H9 (cell line): ENCODE measurements at regions not wholly inside any gene's neighbourhood (a gene's known extent, or its start where the extent isn't known, plus 50 kb on each side); places are given as distances from the start of the nearest gene placed in this dataset.

Source experiments
- DNase-seq: peaks from one replicate; pipeline ENCODE4 v3.0.0-alpha.2; 2017
- H2AFZ ChIP-seq: one replicate; pipeline ENCODE4 v1.6.1; 2013; ENCODE audit warnings: mild to moderate bottlenecking, low read length, control low read depth, moderate library complexity
- H2AK5ac ChIP-seq: 2 replicates; pipeline ENCODE4 v1.6.1; 2013; ENCODE audit warnings: low read length, control low read depth, mixed read lengths; ENCODE audit not compliant: insufficient read length
- H2BK120ac ChIP-seq: one replicate; pipeline ENCODE4 v1.6.1; 2013; ENCODE audit warnings: low read depth, mild to moderate bottlenecking, low read length, control low read depth, inconsistent platforms; ENCODE audit not compliant: poor library complexity, severe bottlenecking
- H2BK12ac ChIP-seq: 2 replicates; pipeline ENCODE4 v1.6.1; 2013; ENCODE audit warnings: low read length, control low read depth, mixed read lengths, low read depth; ENCODE audit not compliant: insufficient read length
- H2BK15ac ChIP-seq: 2 replicates; pipeline ENCODE4 v1.6.1; 2013; ENCODE audit warnings: low read depth, low read length, control low read depth
- H2BK20ac ChIP-seq: one replicate; pipeline ENCODE4 v1.6.1; 2013; ENCODE audit warnings: low read depth, mild to moderate bottlenecking, low read length, control low read depth, inconsistent platforms; ENCODE audit not compliant: poor library complexity, severe bottlenecking
- H2BK5ac ChIP-seq: 2 replicates; pipeline ENCODE4 v1.6.1; 2013; ENCODE audit warnings: low read length, control low read depth, mixed read lengths; ENCODE audit not compliant: insufficient read length
- H3K14ac ChIP-seq: 2 replicates; pipeline ENCODE4 v1.6.1; 2013; ENCODE audit warnings: low read length, control low read depth; ENCODE audit not compliant: insufficient read depth
- H3K18ac ChIP-seq: 2 replicates; pipeline ENCODE4 v1.6.1; 2013; ENCODE audit warnings: low read depth, mild to moderate bottlenecking, mixed read lengths, low read length, control low read depth; ENCODE audit not compliant: insufficient read length
- H3K23ac ChIP-seq: 2 replicates; pipeline ENCODE4 v1.6.1; 2013; ENCODE audit warnings: low read length, control low read depth, mixed read lengths, low read depth; ENCODE audit not compliant: insufficient read length
- H3K23me2 ChIP-seq: 2 replicates; pipeline ENCODE4 v1.6.1; 2013; ENCODE audit warnings: low read depth, mild to moderate bottlenecking, mixed read lengths, low read length, control low read depth; ENCODE audit not compliant: insufficient read length, poor library complexity, severe bottlenecking
- H3K27ac ChIP-seq: 2 replicates; pipeline ENCODE4 v1.5.1; 2013; ENCODE audit warnings: low read length, control low read depth, mixed read lengths, low read depth; ENCODE audit not compliant: insufficient read length
- H3K27me3 ChIP-seq: 2 replicates; pipeline ENCODE4 v1.6.1; 2013; ENCODE audit warnings: low read length, control low read depth, inconsistent platforms; ENCODE audit not compliant: insufficient read depth
- H3K4ac ChIP-seq: 2 replicates; pipeline ENCODE4 v1.6.1; 2013; ENCODE audit warnings: low read depth, mild to moderate bottlenecking, control low read depth, inconsistent platforms, low read length, moderate library complexity
- H3K4me1 ChIP-seq: 2 replicates; pipeline ENCODE4 v1.6.1; 2013; ENCODE audit warnings: low read length, control low read depth, inconsistent platforms; ENCODE audit not compliant: insufficient read depth
- H3K4me2 ChIP-seq: 2 replicates; pipeline ENCODE4 v1.6.1; 2013; ENCODE audit warnings: low read length, control low read depth, mixed read lengths; ENCODE audit not compliant: insufficient read length, insufficient read depth
- H3K56ac ChIP-seq: 2 replicates; pipeline ENCODE4 v1.6.1; 2013; ENCODE audit warnings: low read depth, mild to moderate bottlenecking, mixed read lengths, low read length, control low read depth; ENCODE audit not compliant: insufficient read length
- H3K79me1 ChIP-seq: 2 replicates; pipeline ENCODE4 v1.6.1; 2013; ENCODE audit warnings: low read depth, mild to moderate bottlenecking, moderate library complexity, low read length, control low read depth, inconsistent platforms; ENCODE audit not compliant: insufficient read depth, poor library complexity, severe bottlenecking
- H3K79me2 ChIP-seq: 2 replicates; pipeline ENCODE4 v1.6.1; 2013; ENCODE audit warnings: low read length, control low read depth, inconsistent platforms; ENCODE audit not compliant: insufficient read depth
- H3K9ac ChIP-seq: 2 replicates; pipeline ENCODE4 v1.6.1; 2013; ENCODE audit warnings: low read length, control low read depth, mixed read lengths; ENCODE audit not compliant: insufficient read length; ENCODE audit errors: extremely low read depth
- H3K9me3 ChIP-seq: one replicate; pipeline ENCODE4 v1.6.1; 2013; ENCODE audit warnings: low read depth, low read length, inconsistent platforms; ENCODE audit not compliant: control insufficient read depth
- H3T11ph ChIP-seq: one replicate; pipeline ENCODE4 v1.6.1; 2013; ENCODE audit warnings: mild to moderate bottlenecking, low read length, control low read depth, inconsistent platforms
- H4K20me1 ChIP-seq: one replicate; pipeline ENCODE4 v1.6.1; 2013; ENCODE audit not compliant: control insufficient read depth, insufficient read length, insufficient read depth
- H4K5ac ChIP-seq: 2 replicates; pipeline ENCODE4 v1.6.1; 2013; ENCODE audit warnings: low read depth, mild to moderate bottlenecking, mixed read lengths, low read length, control low read depth; ENCODE audit not compliant: insufficient read length
- H4K8ac ChIP-seq: replicated peaks from 2 replicates; pipeline ENCODE4 v1.6.1; 2013; ENCODE audit warnings: low read length, control low read depth, mixed read lengths, low read depth; ENCODE audit not compliant: insufficient read length
- H4K91ac ChIP-seq: 2 replicates; pipeline ENCODE4 v1.6.1; 2013; ENCODE audit warnings: low read depth, mild to moderate bottlenecking, moderate library complexity, mixed read lengths, low read length, control low read depth; ENCODE audit not compliant: insufficient read length
- H3K27ac Mint-ChIP-seq, 3 experiments: 2 replicates in 2 of 3; 3 replicates in 1 of 3; pipeline ENCODE4 v1.8.0; 2020 to 2021; ENCODE audit warnings: mixed read lengths in 3 of 3, mild to moderate bottlenecking in 1 of 3, moderate library complexity in 1 of 3
- H3K27me3 Mint-ChIP-seq: 2 replicates; pipeline ENCODE4 v1.8.0; 2021; ENCODE audit warnings: low read depth, mild to moderate bottlenecking, moderate library complexity, mixed read lengths
- H3K36me3 Mint-ChIP-seq, 3 experiments: 2 replicates in 2 of 3; 3 replicates in 1 of 3; pipeline ENCODE4 v1.8.0; 2020 to 2021; ENCODE audit warnings: low read depth in 3 of 3, mixed read lengths in 3 of 3; ENCODE audit not compliant: insufficient read depth in 1 of 3
- H3K4me1 Mint-ChIP-seq, 2 experiments: 2 replicates each; pipeline ENCODE4 v1.8.0; 2020; ENCODE audit warnings: mixed read lengths in 2 of 2
- H3K4me3 Mint-ChIP-seq, 2 experiments: 2 replicates in 1 of 2; 3 replicates in 1 of 2; pipeline ENCODE4 v1.8.0; 2020 to 2021; ENCODE audit warnings: mild to moderate bottlenecking in 2 of 2, mixed read lengths in 2 of 2, moderate library complexity in 1 of 2
- H3K9me3 Mint-ChIP-seq, 2 experiments: 2 replicates in 1 of 2; 3 replicates in 1 of 2; pipeline ENCODE4 v1.8.0; 2020; ENCODE audit warnings: mild to moderate bottlenecking in 2 of 2, mixed read lengths in 2 of 2, moderate library complexity in 1 of 2
- WGBS: extraction: QIAGEN DNeasy Blood & Tissue Kit; methylation state at CpG from one replicate; pipeline ENCODE4 v1.1.7; 2013; ENCODE audit warnings: missing lambda C conversion rate, low lambda C conversion rate, mixed read lengths; ENCODE audit not compliant: insufficient read length; ENCODE audit errors: extremely low coverage; 5-methylcytosine and 5-hydroxymethylcytosine counted together
- TF ChIP-seq, protein P1 (sequence below): fragments of 200-600 bp; sonication (generic); conservative IDR thresholded peaks from 3 replicates; pipeline ENCODE4 v1.8.0; 2021; ENCODE audit warnings: antibody characterized with exemption, mild to moderate bottlenecking

- Histone ChIP-seq H2AK5ac (no peak overlapping the region), H2BK12ac (no peak overlapping the region), H2BK20ac (no peak overlapping the region), H3K23me2 (no peaks in the 10 kb centered on the region), H3K4ac (no peak overlapping the region), H4K91ac (no peak overlapping the region), H3K4me2 (no peak overlapping the region), H3K27ac (no peak overlapping the region), H2AFZ (no peak overlapping the region), H3T11ph (no peak overlapping the region), H3K56ac (no peak overlapping the region), H4K8ac (no peak overlapping the region), H3K79me2 (no peaks in the 10 kb centered on the region), H2BK15ac (no peak overlapping the region), H4K20me1 (no peaks in the 10 kb centered on the region), H3K14ac (no peak overlapping the region), H3K9me3 (no peaks in the 10 kb centered on the region), H2BK5ac (no peak overlapping the region), H3K23ac (no peak overlapping the region), H3K18ac (no peak overlapping the region), H3K9ac (no peak overlapping the region), H3K79me1 (no peaks in the 10 kb centered on the region), H2BK120ac (no peak overlapping the region), H3K4me1 (no peaks in the 10 kb centered on the region), H4K5ac (no peak overlapping the region), H3K27me3 (no peaks in the 10 kb centered on the region)
- TF ChIP-seq, protein P1, sequence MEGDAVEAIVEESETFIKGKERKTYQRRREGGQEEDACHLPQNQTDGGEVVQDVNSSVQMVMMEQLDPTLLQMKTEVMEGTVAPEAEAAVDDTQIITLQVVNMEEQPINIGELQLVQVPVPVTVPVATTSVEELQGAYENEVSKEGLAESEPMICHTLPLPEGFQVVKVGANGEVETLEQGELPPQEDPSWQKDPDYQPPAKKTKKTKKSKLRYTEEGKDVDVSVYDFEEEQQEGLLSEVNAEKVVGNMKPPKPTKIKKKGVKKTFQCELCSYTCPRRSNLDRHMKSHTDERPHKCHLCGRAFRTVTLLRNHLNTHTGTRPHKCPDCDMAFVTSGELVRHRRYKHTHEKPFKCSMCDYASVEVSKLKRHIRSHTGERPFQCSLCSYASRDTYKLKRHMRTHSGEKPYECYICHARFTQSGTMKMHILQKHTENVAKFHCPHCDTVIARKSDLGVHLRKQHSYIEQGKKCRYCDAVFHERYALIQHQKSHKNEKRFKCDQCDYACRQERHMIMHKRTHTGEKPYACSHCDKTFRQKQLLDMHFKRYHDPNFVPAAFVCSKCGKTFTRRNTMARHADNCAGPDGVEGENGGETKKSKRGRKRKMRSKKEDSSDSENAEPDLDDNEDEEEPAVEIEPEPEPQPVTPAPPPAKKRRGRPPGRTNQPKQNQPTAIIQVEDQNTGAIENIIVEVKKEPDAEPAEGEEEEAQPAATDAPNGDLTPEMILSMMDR, result no peak
- no peaks in the 10 kb centered on the region; a peak in 1 of 7 replicates for H3K36me3 Mint-ChIP-seq
- H3K9me3 Mint-ChIP-seq, result no peaks in the 10 kb centered on the region
- no peaks in the 10 kb centered on the region for H3K4me1 Mint-ChIP-seq
- no peak for DNase-seq
- H3K4me3 Mint-ChIP-seq, result no peak overlapping the region
- H3K27ac Mint-ChIP-seq, result no peak overlapping the region
- H3K27me3 Mint-ChIP-seq, result peaks cover 3% of the 10 kb centered on the region; the same call in 1 of the 2 replicates
- no CpG with 5 or more reads among the region's 2 CpGs for WGBS
Measured at GRCh38 chr2:217147818-217148217, 288.0 kb upstream of the TNP1 start.
